A673 (cell line): ENCODE measurements at regions not wholly inside any gene's neighbourhood (a gene's known extent, or its start where the extent isn't known, plus 50 kb on each side); places are given as distances from the start of the nearest gene placed in this dataset.

ENCODE experiments used
- EZH2 ChIP-seq: fragments of 200-600 bp; sonication (generic); IDR thresholded peaks from 2 replicates; pipeline ENCODE4 v1.6.1; 2017; ENCODE audit warnings: borderline replicate concordance, low read depth, mild to moderate bottlenecking, mixed read lengths, antibody characterized with exemption, low read length; ENCODE audit not compliant: poor library complexity, severe bottlenecking
- TF ChIP-seq, protein P1 (sequence below): fragments of 300-800, 200-600 bp; sonication (generic); conservative IDR thresholded peaks from 2 replicates; pipeline ENCODE4 v1.5.1; 2017; ENCODE audit warnings: low read depth, mild to moderate bottlenecking, antibody characterized with exemption, low read length, moderate library complexity, mixed read lengths

DNA sequence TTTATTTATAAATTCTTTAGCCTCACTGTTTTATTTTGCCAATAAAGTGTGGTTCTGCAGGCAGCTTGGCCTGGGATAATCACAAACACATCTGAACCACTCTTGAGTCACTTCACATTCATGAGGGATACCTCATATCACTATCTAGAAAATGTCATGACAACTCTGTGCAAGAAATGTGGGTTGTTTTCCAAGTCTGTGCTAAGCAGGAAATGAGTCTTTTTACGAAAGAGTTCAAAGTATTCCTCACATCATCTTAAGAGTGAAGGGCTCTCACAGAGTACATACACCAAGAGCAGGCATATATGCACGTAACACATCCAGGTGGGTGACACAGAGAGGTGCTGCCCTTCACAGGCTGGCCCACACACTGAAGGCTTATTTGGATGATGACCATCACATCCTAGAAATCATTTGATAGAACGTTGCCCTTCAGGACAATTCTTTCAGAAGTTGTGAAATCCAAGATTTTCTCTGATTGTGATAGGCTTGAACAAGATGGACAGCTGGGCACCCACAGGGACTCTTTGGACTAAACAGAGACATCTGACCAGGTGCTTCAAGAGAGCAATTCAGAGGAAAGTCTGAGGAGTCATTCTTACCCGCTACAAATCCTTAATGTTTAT is 811.1 kb upstream of the LRATD1 start:
- TF ChIP-seq, protein P1, sequence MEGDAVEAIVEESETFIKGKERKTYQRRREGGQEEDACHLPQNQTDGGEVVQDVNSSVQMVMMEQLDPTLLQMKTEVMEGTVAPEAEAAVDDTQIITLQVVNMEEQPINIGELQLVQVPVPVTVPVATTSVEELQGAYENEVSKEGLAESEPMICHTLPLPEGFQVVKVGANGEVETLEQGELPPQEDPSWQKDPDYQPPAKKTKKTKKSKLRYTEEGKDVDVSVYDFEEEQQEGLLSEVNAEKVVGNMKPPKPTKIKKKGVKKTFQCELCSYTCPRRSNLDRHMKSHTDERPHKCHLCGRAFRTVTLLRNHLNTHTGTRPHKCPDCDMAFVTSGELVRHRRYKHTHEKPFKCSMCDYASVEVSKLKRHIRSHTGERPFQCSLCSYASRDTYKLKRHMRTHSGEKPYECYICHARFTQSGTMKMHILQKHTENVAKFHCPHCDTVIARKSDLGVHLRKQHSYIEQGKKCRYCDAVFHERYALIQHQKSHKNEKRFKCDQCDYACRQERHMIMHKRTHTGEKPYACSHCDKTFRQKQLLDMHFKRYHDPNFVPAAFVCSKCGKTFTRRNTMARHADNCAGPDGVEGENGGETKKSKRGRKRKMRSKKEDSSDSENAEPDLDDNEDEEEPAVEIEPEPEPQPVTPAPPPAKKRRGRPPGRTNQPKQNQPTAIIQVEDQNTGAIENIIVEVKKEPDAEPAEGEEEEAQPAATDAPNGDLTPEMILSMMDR = no peak
- TF ChIP-seq EZH2 = no peak
